HEK293T (cell line): ENCODE measurements at regions not wholly inside any gene's neighbourhood (a gene's known extent, or its start where the extent isn't known, plus 50 kb on each side); places are given as distances from the start of the nearest gene placed in this dataset.

Experiments used
- CTCF ChIA-PET: fragments of 350-600 bp; formaldehyde crosslinking; extraction: SDS; loops from one replicate; lab custom pipeline; 2021; ENCODE audit warnings: antibody characterized with exemption, inconsistent platforms; lab: Yijun Ruan, JAX
- POLR2A ChIA-PET: fragments of 350-600 bp; formaldehyde crosslinking; extraction: SDS; loops from one replicate; lab custom pipeline; 2020; ENCODE audit warnings: antibody characterized with exemption, inconsistent platforms; lab: Yijun Ruan, JAX
- DNase-seq: peaks from one replicate; pipeline ENCODE4 v3.0.0; 2012; ENCODE audit warnings: mixed read lengths; ENCODE audit errors: extremely low spot score
- ARNT ChIP-seq: fragments of 450-650 bp; IDR thresholded peaks from 2 replicates; pipeline ENCODE4 v1.6.1; 2017; ENCODE audit warnings: mild to moderate bottlenecking
- BHLHE40 ChIP-seq: fragments of 450-650 bp; IDR thresholded peaks from 2 replicates; pipeline ENCODE4 v1.6.1; 2016; ENCODE audit warnings: mild to moderate bottlenecking, moderate library complexity, borderline replicate concordance
- CTBP1 ChIP-seq: fragments of 450-650 bp; IDR thresholded peaks from 2 replicates; pipeline ENCODE4 v1.6.1; 2016; ENCODE audit warnings: borderline replicate concordance
- ELF4 ChIP-seq: fragments of 450-650 bp; IDR thresholded peaks from 2 replicates; pipeline ENCODE4 v1.6.1; 2017; ENCODE audit warnings: antibody characterized with exemption
- FOXA1 ChIP-seq: fragments of 450-650 bp; IDR thresholded peaks from 2 replicates; pipeline ENCODE4 v1.6.1; 2016; ENCODE audit warnings: mild to moderate bottlenecking
- FOXK2 ChIP-seq: fragments of 450-650 bp; IDR thresholded peaks from 2 replicates; pipeline ENCODE4 v1.6.1; 2016; ENCODE audit warnings: mild to moderate bottlenecking
- FOXM1 ChIP-seq: fragments of 450-650 bp; IDR thresholded peaks from 2 replicates; pipeline ENCODE4 v1.6.1; 2017; ENCODE audit warnings: mild to moderate bottlenecking, borderline replicate concordance
- HDGF ChIP-seq: fragments of 450-650 bp; IDR thresholded peaks from 2 replicates; pipeline ENCODE4 v1.6.1; 2017; ENCODE audit warnings: antibody characterized with exemption, borderline replicate concordance
- L3MBTL2 ChIP-seq: fragments of 450-650 bp; conservative IDR thresholded peaks from 2 replicates; pipeline ENCODE4 v1.6.1; 2016; ENCODE audit warnings: mild to moderate bottlenecking
- LEF1 ChIP-seq: fragments of 450-650 bp; IDR thresholded peaks from 2 replicates; pipeline ENCODE4 v1.6.1; 2017; ENCODE audit warnings: mild to moderate bottlenecking, borderline replicate concordance
- NFRKB ChIP-seq: fragments of 450-650 bp; IDR thresholded peaks from 2 replicates; pipeline ENCODE4 v1.6.1; 2016; ENCODE audit warnings: mild to moderate bottlenecking, moderate library complexity
- SP1 ChIP-seq: fragments of 450-650 bp; IDR thresholded peaks from 2 replicates; pipeline ENCODE4 v1.6.1; 2017
- SUZ12 ChIP-seq: fragments of 450-650 bp; IDR thresholded peaks from 2 replicates; pipeline ENCODE4 v1.6.1; 2016; ENCODE audit warnings: mild to moderate bottlenecking
- TARDBP ChIP-seq: fragments of 450-650 bp; IDR thresholded peaks from 2 replicates; pipeline ENCODE4 v1.6.1; 2016
- ZNF384 ChIP-seq: fragments of 450-650 bp; IDR thresholded peaks from 2 replicates; pipeline ENCODE4 v1.6.1; 2016
- TF ChIP-seq, protein P1 (sequence below): fragments of 450-650 bp; IDR thresholded peaks from 2 replicates; pipeline ENCODE4 v1.6.1; 2016

- no peak for DNase-seq
- ChIA-PET POLR2A (no interaction called here), CTCF (no interaction called here)
- TF ChIP-seq FOXK2 (no peak), FOXM1 (no peak), ELF4 (no peak), NFRKB (no peak), BHLHE40 (no peak)
- TF ChIP-seq, protein P1, sequence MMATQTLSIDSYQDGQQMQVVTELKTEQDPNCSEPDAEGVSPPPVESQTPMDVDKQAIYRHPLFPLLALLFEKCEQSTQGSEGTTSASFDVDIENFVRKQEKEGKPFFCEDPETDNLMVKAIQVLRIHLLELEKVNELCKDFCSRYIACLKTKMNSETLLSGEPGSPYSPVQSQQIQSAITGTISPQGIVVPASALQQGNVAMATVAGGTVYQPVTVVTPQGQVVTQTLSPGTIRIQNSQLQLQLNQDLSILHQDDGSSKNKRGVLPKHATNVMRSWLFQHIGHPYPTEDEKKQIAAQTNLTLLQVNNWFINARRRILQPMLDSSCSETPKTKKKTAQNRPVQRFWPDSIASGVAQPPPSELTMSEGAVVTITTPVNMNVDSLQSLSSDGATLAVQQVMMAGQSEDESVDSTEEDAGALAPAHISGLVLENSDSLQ, result no peak
These were observed 158.6 kb upstream of the MLN start for GRCh38 chr6:33962246-33963027.

GRCh38 chr6:33961691-33962090 lies 157.9 kb upstream of the MLN start:
- POLR2A ChIA-PET, result no interaction called here
- TF ChIP-seq FOXM1 (no peak), LEF1 (no peak), ARNT (no peak), HDGF (no peak), BHLHE40 (no peak), ZNF384 (no peak), SP1 (no peak), SUZ12 (no peak), CTBP1 (no peak), ELF4 (no peak), TARDBP (no peak), FOXA1 (no peak), FOXK2 (no peak), L3MBTL2 (no peak), NFRKB (no peak)
- TF ChIP-seq, protein P1, result no peak
- CTCF ChIA-PET, result no interaction called here
- no peak for DNase-seq

DNA sequence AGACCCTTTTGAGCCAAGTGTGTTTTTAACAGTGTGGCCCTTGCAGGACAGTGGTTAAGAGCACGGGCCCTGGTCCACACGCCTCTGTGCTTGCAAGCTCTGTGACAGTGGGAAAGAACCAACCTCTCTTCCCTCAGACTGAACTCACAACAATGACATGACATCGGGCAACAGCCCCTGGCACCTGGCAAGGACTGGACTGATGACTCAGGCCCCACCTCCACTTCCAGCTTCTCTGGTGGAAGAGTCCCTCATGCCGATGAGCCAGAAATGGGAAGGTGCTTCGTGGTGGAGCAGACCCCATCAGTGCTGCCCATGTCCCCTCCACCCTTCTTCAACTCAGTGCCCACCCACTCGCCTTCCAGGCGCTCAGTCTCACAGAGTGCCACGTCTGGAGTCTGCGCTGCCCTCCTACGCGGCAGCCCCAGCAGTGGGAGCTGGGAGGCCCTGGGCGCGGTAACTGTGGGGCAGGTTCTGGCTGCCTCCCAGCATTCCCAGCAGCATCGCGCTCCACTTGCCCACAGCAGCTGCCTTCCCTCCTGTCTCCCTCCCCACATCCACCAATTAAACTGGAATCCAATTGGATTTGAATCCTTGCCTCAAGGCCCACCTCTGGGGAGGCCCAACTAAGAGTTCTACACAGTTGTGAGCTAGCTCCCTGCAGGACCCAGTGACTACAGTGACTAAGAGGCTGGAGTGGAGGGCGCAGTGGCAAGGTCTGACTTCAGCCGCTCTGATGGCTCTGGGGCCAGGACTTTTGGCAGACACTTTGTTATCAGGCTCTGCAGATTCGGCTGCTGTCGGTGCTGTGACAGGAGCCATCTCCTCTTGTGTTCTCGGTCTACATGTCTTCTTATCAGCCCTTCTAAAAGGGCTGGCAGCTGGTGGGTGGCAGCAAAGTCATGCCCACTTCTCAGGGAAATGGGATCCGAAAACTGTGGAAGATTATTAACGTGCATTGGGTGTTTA lies 156.8 kb upstream of the MLN start:
- POLR2A ChIA-PET, result no interaction called here
- CTCF ChIA-PET, result interaction anchor here (0.7 to 2.6 kb wide), 2 partner anchors 8 to 67 kb away, joined by 3 to 11 read pairs; no protein-coding TSS in a partner anchor
- TF ChIP-seq TARDBP (no peak), FOXM1 (no peak), CTBP1 (no peak), ZNF384 (no peak), SUZ12 (no peak), L3MBTL2 (no peak), SP1 (no peak)
- no peak for DNase-seq

GRCh38 chr6:33959661-33960344 lies 156.0 kb upstream of the MLN start:
- DNase-seq, result no peak
- ChIA-PET CTCF (interaction anchor here (0.7 to 2.6 kb wide), 3 partner anchors 9 to 68 kb away, joined by 3 to 11 read pairs (median 4); no protein-coding TSS in a partner anchor), POLR2A (no interaction called here)
- no peak for TF ChIP-seq FOXM1
- no peak for TF ChIP-seq ARNT
- no peak for TF ChIP-seq CTBP1
- TF ChIP-seq L3MBTL2, result no peak
- TF ChIP-seq FOXK2, result no peak

DNA sequence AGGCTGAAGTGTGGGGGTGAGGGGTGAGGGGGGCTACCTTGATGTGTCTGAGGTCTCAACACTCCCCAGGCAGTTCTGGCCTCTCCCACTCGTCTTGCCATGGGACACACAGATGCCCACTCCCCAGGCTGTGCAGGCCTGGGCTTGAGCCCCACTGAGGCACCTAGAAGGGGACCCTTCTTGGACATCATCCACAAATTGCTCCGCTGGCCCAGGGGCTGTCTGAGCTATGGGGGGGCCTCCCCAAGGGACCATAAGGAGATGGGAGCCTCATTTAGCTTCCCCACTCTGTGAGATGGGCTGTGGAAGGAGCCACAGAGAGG lies 155.5 kb upstream of the MLN start:
- ChIA-PET POLR2A (no interaction called here), CTCF (interaction anchor here (0.6 to 2.6 kb wide), 6 partner anchors 16 to 248 kb away, joined by 3 to 11 read pairs (median 4); partner anchors contain the start of gene UQCC2)
- DNase-seq, result no peak
- TF ChIP-seq ZNF384 (no peak), FOXK2 (no peak), ARNT (no peak), SUZ12 (no peak), LEF1 (no peak), NFRKB (no peak), FOXM1 (no peak), HDGF (no peak)
- TF ChIP-seq, protein P1, result no peak
